ENCODE measurements at regions not wholly inside any gene's neighbourhood (a gene's known extent, or its start where the extent isn't known, plus 50 kb on each side); places are given as distances from the start of the nearest gene placed in this dataset.
"Not testable (repeated sequence)": the region's sequence is repeated elsewhere in the genome, so short reads cannot be mapped to it uniquely, and the experiment has no call there.

DNA sequence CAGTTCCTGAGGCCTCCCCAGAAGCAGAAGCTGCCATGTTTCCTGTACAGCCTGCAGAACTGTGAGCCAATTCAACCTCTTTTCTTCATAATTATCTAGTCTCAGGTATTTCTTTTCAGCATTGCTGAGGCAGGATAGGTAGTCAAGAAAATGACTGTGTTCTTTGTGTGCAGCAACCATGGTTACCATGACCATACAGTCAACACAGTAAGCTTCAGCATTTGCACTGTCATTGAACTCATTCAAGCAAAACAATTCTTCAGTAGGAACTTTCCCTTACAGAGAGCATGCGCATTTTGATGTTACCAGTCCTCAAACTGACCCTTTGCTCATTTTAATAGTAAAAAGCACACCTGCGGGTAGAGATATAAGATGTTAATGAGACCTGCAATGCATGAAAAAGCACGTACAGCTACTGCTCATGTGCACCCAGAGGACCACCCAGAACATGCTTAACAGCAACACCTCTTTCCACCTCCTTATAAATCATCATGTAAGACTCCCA, 180.8 kb downstream of the PRKX start:
- Histone ChIP-seq H3K36me3 (ENCODE audit: control insufficient read depth in 2 of 2, insufficient read depth in 1 of 2, low read length in 2 of 2) (no peaks in the 10 kb centered on the region), H3K27ac (ENCODE audit: extremely low read depth, low read depth, low read length) (no peak overlapping the region), H3K4me1 (ENCODE audit: control insufficient read depth, insufficient read depth, low read length) (no peaks in the 10 kb centered on the region), H3K4me3 (ENCODE audit: low read depth, low read length) (no peak overlapping the region), H3K9me3 (ENCODE audit: control insufficient read depth, insufficient read depth, low read depth, low read length) (no peaks in the 10 kb centered on the region)
- ChIA-PET CTCF (no interaction called here), POLR2A (no interaction called here)
- TF ChIP-seq, protein P1, sequence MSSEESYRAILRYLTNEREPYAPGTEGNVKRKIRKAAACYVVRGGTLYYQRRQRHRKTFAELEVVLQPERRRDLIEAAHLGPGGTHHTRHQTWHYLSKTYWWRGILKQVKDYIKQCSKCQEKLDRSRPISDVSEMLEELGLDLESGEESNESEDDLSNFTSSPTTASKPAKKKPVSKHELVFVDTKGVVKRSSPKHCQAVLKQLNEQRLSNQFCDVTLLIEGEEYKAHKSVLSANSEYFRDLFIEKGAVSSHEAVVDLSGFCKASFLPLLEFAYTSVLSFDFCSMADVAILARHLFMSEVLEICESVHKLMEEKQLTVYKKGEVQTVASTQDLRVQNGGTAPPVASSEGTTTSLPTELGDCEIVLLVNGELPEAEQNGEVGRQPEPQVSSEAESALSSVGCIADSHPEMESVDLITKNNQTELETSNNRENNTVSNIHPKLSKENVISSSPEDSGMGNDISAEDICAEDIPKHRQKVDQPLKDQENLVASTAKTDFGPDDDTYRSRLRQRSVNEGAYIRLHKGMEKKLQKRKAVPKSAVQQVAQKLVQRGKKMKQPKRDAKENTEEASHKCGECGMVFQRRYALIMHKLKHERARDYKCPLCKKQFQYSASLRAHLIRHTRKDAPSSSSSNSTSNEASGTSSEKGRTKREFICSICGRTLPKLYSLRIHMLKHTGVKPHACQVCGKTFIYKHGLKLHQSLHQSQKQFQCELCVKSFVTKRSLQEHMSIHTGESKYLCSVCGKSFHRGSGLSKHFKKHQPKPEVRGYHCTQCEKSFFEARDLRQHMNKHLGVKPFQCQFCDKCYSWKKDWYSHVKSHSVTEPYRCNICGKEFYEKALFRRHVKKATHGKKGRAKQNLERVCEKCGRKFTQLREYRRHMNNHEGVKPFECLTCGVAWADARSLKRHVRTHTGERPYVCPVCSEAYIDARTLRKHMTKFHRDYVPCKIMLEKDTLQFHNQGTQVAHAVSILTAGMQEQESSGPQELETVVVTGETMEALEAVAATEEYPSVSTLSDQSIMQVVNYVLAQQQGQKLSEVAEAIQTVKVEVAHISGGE (tag by site-specific recombination; conservative IDR thresholded peaks at IDR 0.05; ENCODE audit: low read depth) = no peak
- TF ChIP-seq ZNF132 (tag by site-specific recombination; IDR thresholded peaks at IDR 0.05; ENCODE audit: borderline replicate concordance) (no peak), ZNF621 (tag by site-specific recombination; IDR thresholded peaks at IDR 0.05) (no peak), SP7 (tag by site-specific recombination; IDR thresholded peaks at IDR 0.05) (no peak), ZFP37 (tag by site-specific recombination; IDR thresholded peaks at IDR 0.05) (no peak), ZBTB21 (tag by site-specific recombination; IDR thresholded peaks at IDR 0.05) (no peak), ZSCAN16 (tag by site-specific recombination; IDR thresholded peaks at IDR 0.05) (no peak), ZBTB8A (tag by site-specific recombination; IDR thresholded peaks at IDR 0.05) (no peak), ZNF624 (tag by site-specific recombination; IDR thresholded peaks at IDR 0.05) (no peak), TRIM28 (IDR thresholded peaks at IDR 0.05; ENCODE audit: borderline replicate concordance, low read length) (no peak), PRDM1 (tag by site-specific recombination; IDR thresholded peaks at IDR 0.05) (no peak), ZNF169 (tag by site-specific recombination; IDR thresholded peaks at IDR 0.05) (no peak), ZNF350 (tag by site-specific recombination; IDR thresholded peaks at IDR 0.05) (no peak), KLF1 (tag by site-specific recombination; IDR thresholded peaks at IDR 0.05) (no peak), ZNF10 (tag by site-specific recombination; IDR thresholded peaks at IDR 0.05) (no peak)
- TF ChIP-seq, protein P2, sequence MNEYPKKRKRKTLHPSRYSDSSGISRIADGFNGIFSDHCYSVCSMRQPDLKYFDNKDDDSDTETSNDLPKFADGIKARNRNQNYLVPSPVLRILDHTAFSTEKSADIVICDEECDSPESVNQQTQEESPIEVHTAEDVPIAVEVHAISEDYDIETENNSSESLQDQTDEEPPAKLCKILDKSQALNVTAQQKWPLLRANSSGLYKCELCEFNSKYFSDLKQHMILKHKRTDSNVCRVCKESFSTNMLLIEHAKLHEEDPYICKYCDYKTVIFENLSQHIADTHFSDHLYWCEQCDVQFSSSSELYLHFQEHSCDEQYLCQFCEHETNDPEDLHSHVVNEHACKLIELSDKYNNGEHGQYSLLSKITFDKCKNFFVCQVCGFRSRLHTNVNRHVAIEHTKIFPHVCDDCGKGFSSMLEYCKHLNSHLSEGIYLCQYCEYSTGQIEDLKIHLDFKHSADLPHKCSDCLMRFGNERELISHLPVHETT (tag by site-specific recombination; IDR thresholded peaks at IDR 0.05) = no peak
- TF ChIP-seq, protein P3, sequence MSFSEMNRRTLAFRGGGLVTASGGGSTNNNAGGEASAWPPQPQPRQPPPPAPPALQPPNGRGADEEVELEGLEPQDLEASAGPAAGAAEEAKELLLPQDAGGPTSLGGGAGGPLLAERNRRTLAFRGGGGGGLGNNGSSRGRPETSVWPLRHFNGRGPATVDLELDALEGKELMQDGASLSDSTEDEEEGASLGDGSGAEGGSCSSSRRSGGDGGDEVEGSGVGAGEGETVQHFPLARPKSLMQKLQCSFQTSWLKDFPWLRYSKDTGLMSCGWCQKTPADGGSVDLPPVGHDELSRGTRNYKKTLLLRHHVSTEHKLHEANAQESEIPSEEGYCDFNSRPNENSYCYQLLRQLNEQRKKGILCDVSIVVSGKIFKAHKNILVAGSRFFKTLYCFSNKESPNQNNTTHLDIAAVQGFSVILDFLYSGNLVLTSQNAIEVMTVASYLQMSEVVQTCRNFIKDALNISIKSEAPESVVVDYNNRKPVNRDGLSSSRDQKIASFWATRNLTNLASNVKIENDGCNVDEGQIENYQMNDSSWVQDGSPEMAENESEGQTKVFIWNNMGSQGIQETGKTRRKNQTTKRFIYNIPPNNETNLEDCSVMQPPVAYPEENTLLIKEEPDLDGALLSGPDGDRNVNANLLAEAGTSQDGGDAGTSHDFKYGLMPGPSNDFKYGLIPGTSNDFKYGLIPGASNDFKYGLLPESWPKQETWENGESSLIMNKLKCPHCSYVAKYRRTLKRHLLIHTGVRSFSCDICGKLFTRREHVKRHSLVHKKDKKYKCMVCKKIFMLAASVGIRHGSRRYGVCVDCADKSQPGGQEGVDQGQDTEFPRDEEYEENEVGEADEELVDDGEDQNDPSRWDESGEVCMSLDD (tag by site-specific recombination; IDR thresholded peaks at IDR 0.05) = no peak
- TF ChIP-seq, protein P4, sequence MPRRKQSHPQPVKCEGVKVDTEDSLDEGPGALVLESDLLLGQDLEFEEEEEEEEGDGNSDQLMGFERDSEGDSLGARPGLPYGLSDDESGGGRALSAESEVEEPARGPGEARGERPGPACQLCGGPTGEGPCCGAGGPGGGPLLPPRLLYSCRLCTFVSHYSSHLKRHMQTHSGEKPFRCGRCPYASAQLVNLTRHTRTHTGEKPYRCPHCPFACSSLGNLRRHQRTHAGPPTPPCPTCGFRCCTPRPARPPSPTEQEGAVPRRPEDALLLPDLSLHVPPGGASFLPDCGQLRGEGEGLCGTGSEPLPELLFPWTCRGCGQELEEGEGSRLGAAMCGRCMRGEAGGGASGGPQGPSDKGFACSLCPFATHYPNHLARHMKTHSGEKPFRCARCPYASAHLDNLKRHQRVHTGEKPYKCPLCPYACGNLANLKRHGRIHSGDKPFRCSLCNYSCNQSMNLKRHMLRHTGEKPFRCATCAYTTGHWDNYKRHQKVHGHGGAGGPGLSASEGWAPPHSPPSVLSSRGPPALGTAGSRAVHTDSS (tag by site-specific recombination; IDR thresholded peaks at IDR 0.05) = no peak
- TF ChIP-seq, protein P5, sequence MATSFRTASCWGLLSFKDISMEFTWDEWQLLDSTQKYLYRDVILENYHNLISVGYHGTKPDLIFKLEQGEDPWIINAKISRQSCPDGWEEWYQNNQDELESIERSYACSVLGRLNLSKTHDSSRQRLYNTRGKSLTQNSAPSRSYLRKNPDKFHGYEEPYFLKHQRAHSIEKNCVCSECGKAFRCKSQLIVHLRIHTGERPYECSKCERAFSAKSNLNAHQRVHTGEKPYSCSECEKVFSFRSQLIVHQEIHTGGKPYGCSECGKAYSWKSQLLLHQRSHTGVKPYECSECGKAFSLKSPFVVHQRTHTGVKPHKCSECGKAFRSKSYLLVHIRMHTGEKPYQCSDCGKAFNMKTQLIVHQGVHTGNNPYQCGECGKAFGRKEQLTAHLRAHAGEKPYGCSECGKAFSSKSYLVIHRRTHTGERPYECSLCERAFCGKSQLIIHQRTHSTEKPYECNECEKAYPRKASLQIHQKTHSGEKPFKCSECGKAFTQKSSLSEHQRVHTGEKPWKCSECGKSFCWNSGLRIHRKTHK (tag by site-specific recombination; IDR thresholded peaks at IDR 0.05) = no peak

DNA sequence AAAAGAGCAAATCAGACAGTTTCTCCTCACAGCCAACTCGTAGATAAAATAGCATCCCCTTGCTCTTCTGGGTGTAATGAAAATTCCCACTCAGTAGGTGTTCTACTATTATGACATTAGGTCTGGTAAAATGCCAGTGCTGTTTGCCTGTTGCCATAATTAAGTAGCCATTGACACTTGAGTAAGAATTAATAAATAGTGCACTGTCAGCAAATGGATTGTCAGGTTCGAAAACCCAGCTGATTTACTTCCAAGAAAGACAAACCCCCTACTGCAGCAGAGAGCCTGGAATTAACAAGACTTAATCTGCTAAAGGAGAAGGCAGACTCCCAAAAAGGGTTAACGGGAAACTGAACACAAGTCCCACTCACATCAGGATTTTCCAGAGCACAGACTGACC, 182.0 kb downstream of the PRKX start:
- H3K27ac ChIP-seq (ENCODE audit: extremely low read depth, low read depth, low read length); H3K36me3 ChIP-seq (ENCODE audit: control insufficient read depth in 2 of 2, insufficient read depth in 1 of 2, low read length in 2 of 2); CTCF ChIA-PET; H3K4me3 ChIP-seq (ENCODE audit: low read depth, low read length); H3K9me3 ChIP-seq (ENCODE audit: control insufficient read depth, insufficient read depth, low read depth, low read length); H3K4me1 ChIP-seq (ENCODE audit: control insufficient read depth, insufficient read depth, low read length); POLR2A ChIA-PET: not testable (repeated sequence)
